ENCODE measurements at regions not wholly inside any gene's neighbourhood (a gene's known extent, or its start where the extent isn't known, plus 50 kb on each side); places are given as distances from the start of the nearest gene placed in this dataset.
"Not testable (repeated sequence)": the region's sequence is repeated elsewhere in the genome, so short reads cannot be mapped to it uniquely, and the experiment has no call there.

DNA sequence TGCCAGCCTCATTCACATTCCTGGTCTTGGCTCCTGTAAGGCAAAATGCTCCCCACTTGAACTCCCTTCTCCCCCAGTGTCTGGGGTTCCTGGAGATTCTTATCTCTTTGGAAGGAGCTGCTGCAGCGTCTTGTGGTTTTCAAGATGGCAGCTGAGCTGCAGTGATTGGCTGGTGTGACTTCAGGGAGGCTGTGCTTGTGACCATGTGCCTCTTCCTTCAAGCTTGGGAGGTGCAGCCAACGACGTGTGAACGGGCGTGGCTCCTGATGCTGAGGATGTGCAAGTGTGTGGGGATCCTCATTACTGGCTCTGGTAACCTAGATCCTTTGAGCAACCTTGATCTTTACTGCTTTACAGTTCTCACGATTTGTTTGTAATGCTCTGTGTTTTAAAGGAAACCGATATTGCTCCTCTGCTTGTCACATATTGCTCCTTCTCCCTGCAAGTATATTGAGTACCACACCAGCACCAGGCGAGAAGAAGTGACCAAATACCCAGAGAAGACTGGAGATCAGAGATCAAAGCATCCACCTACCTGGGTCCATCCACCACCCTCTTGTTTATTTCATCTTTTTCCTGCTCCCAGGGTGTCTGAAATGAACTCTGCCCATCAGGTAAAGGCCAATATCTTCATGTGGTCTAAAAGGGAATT, 208.5 kb downstream of the FGF9 start:
- DNase-seq (ENCODE audit: low read depth in 3 of 3) = no peak

DNA sequence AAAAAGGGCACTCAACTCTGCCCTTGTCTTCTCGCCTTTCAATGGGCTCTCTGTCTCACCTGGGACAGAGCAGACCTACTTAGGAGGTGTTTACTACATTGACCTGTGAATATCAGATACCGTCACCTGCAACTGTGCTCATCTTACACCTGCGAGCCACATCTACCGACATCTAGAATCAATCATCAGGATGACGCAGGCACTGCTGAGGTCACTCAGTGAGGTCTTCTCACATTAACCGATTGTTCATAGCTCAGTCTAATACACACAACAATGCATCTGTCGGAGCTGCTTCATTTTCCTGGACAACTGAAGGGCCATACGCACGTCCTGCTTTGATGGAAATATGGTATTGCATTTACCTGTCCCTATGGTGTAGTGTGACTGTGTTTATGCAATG, 211.9 kb downstream of the FGF9 start:
- no peak for DNase-seq (ENCODE audit: low read depth in 3 of 3)

DNA sequence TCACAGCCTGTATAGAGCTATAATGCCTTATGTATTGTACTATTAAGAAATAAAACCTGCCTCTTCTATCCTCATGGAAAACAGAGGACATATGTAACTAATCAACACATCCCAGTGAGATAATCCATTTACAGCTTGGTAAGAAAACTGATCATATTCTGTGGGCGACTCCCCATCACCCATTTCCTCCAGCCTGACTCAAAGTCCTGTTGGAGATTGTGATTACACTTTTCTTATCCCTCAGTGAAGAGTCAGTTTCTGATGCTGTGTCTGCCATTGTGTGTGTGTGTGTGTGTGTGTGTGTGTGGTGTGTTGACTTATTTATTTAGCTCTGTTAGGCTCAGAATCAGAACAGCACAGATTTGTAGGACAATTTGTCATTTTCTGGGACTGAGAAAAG, 212.8 kb downstream of the FGF9 start:
- no peak for DNase-seq (ENCODE audit: low read depth in 3 of 3)

DNA sequence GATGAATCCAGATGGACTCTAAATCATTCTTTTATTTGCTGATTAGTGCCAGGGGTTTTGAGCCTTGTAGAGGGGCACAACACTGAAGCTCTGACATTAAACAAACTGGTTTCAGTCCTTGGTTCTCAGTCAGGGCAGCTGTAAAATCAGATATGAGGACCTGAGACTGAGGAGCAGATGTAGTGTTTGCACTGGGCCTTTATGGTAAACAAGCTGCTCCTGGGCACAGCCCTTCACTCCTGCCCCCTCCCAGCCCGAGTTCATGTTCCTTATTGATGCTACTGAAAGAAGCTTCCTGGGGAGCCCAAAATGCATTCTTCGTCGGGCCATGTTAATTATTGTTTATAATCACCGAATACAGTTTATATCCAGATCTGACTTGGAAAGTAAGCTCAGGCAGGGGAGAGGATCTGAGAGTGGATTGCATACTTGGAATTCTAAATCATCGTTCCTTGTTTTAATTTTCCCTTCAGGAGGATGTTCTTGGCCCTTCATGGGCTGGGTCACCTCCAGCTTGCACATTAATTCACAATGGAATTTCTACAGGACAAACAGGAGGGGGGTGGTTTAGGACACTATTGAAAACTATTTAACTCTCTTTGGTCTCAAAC, 213.5 kb downstream of the FGF9 start:
- no peak for DNase-seq (ENCODE audit: low read depth in 3 of 3)

DNA sequence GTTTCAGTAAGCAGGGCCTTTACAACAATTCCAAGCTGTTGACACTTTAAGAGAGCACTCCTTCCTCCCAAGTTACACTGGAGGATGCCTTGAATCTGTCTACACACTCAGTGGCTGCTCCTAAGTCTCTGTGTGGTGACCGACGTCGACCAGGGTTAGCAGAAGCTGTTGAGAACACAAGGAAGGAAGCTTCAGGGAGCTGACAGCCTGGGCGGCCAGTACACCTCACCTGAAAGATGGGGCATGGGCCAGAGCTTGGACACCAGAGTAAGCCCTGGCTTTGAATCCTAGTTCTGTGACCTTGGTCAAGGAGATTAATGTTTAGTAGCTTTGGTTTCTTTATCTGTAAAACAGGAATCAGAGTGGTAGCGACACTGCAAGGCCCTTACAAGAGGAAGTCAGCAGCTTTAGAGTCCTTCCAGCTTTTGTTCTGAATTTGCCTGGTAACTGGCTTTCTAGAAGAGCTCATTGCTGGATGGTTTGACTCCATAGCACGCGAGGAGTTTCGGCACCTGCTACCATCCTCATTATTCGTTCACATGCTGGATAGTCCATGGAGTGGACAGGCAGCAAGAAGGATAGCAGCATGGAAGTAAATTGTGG, 214.2 kb downstream of the FGF9 start:
- no peak for DNase-seq (ENCODE audit: low read depth in 3 of 3)

DNA sequence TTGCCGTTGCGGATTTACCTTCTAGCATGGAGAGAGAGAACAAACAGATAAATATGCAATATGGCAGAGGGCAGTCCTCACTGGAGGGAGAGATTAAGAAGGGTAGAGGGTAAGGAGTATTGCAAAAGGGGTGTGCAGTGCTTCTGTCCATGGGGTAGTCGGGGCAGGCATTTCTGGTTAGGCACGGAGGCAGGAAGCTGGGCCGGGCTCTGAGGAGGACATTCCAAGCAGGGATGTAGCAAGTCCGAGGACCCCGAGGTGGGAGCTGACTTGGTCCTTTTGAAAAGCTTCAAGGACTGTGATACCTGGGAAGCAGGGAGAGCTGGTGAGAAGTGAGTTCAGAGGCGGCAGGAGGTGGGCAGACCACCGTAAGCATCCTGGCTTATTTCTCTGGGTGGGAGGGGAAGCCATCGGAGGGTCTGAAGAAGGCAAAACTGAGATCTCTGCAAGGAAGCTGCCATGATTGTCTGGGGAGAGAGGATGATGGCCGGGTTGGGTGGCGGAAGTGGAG, 214.9 kb downstream of the FGF9 start:
- DNase-seq (ENCODE audit: low read depth in 3 of 3) = no peak

DNA sequence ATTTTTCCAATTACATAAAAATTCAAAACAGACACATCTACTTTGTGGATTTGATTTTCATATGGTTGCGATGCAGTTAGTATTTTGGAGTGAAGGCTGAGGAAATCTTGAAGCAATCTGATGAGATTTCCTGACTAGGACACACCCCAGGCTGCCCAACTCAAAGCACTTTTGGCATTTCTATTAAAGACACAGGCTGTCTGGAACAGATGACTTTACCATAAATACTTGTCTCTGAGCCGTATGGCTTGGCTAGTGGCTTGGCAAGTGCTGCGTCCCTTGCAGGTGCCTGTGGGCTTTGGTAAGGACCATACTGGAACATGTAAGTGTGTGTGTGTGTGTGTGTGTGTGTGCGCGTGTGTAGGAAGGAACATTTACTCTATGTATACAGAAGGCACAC, 218.8 kb downstream of the FGF9 start:
- DNase-seq (ENCODE audit: low read depth in 3 of 3) = no peak

DNA sequence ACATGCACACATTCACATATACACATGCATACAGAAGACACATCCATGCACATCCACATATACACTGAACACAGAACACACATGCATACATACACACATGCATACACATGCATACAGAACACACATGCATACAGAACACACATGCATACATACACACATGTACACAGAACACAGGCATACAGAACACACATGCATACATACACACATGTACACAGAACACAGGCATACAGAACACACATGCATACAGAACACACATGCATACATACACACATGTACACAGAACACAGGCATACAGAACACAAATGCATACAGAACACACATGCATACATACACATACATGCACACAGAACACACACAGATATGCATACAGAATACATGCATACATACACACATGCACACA, 219.3 kb downstream of the FGF9 start:
- DNase-seq (ENCODE audit: low read depth in 3 of 3) = not testable (repeated sequence)

DNA sequence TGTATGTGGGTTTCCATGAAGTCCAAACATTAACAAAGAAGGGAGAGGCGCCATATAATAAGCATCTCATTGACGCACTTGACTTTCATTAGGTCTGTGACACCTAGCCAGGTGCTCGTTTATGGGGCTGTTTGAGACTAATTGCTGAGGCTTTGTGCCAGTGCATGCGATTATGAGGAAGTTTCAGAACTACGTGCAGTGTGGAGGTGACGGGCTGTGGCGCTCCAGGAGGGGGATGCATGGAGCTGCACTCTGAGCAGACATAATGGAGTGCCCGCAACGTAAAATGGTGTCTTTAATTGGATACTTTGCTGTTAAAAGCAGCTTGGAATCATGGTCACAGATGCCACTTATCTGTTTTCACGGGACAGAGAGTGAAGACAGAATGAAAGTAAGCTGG, 223.2 kb downstream of the FGF9 start:
- DNase-seq (ENCODE audit: low read depth in 3 of 3) = no peak

DNA sequence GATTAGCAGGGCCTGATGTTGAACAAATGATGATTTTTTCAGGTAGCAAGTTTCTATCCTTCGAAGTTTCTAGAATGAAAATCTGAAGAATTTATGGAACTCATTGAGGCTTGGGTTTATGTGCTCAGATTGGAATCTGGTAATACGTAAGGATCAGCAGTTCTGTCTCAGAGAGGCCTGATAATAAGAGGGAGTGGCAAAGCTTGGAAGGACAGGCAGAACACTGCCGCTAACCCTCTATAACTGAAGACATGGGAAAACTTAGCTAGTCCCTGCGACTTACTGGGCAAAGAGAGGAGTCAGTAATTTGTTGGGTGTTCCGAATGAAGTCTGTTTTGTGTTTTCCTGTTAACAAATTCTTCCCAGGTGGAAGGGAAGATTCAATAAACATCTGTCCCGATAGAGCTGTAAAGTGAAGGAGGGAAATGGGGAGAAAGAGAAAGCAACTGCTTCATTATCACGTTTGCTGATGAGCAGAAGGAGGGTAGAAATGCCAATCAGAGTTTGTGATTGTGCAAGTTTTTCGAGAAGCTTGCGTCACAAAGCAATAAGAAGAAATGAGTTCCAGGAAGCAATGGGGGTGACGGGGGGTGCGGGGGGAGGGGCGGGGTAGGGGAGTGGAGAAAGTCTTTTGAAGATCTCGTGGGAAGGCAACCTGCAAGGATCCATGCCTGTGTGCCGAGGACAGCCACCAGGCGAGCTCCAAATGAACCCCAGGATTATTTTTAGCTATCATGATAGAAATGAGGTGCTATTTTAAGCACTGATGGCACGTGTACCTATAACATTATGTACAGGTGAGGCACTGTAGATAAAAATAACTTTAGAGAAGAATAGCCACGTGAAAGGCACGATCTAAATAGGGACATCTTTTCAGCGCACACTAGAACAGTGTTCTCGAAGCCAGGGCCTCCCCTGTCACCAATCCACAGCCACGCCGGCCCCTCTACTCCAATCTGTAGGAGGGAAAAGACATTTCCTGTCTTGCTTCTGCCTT, 224.1 kb downstream of the FGF9 start:
- DNase-seq (ENCODE audit: low read depth in 3 of 3) = no peak

DNA sequence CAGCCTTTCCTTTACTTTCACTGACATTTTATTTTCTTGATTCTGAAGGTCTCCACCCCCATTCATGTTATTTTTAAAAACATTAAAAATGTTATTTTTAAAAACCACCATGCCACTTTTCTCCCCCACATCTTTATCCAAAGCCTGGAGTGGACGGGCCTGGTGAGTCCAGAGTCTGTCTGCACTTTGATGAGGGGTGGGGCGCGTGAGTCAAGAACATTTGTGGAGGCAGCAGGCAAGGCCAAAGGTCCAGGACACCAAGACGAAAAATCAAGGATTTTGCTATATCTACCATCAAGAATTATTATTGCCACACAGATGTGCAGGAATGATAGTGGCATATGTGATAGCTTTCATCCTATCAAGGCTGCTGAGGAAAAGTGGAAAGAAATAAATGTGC, 224.9 kb downstream of the FGF9 start:
- DNase-seq (ENCODE audit: low read depth in 3 of 3) = no peak

DNA sequence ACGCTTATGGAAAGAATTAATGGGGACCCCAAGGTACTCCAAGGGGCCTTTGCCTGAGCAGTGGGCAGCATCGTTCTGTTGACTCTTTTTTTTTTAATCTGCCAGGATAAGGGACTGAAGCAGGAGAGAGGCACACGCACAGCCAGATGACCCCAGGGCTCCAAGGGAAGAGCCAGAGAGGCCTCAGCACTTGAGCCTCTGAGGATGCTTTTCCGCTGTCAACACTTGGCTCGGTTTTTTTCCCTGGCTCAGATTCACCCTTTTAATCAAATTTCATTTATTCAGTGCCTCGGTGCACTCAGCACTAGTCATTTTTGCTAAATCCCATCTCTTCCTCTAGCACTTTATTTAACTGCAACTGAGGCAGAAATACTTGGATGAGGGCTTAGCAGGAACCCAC, 226.3 kb downstream of the FGF9 start:
- DNase-seq (ENCODE audit: low read depth in 3 of 3) = no peak

DNA sequence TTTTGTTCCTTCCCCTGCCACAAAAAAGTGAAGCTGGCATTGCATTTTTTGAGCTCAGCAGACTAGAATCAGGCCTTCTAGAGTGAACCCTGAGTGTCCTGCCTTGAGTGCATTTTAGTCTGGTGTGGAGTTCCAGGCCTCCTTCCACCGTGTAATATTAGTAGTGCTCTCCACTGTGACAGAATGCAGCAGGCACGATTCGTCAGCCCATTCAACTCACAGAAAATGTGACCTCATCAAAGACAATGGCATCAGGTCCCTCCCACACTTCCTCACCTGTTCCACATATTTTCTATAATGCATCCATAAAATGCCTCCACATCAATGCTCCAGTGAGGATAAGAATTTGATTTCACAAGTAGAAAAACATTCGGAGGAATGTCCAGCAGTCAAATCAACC, 227.6 kb downstream of the FGF9 start:
- DNase-seq (ENCODE audit: low read depth in 3 of 3) = no peak

DNA sequence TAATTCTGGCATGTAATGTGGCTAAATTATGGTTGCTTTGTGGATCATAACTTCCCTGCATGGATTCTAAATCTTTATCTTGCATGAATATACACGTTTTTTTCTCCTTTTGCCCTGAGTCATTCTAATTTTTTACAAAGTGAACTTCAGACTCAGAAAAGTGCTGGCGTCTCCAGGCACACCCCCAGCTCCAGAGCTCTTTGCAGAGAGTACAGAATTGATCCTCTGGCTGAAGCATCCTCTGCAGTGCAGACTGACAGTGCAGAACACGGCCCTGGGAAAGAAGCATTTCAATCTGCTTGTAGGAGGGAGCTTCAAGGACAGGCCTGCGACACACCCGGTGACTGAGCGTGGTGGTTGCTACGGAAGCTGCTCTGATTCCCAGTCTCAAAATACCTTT, 228.1 kb downstream of the FGF9 start:
- DNase-seq (ENCODE audit: low read depth in 3 of 3) = no peak

DNA sequence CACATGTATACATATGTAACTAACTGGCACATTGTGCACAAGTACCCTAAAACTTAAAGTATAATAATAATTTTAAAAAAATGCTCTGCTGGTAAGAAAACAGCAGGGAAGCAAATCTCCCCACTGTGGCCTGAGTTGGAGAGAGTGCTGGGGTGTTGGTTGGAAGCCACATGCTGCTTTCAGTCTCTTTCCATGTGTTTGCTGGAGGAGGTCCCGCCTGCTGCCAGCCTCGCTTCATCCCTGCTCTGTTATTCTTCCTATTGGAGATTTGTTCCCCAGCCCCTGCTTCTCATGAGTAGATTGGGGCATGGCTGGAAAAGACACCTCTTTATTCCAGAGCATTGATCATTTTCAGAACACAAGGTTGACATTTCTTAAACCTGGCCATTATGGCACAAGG, 230.5 kb downstream of the FGF9 start:
- no peak for DNase-seq (ENCODE audit: low read depth in 3 of 3)

DNA sequence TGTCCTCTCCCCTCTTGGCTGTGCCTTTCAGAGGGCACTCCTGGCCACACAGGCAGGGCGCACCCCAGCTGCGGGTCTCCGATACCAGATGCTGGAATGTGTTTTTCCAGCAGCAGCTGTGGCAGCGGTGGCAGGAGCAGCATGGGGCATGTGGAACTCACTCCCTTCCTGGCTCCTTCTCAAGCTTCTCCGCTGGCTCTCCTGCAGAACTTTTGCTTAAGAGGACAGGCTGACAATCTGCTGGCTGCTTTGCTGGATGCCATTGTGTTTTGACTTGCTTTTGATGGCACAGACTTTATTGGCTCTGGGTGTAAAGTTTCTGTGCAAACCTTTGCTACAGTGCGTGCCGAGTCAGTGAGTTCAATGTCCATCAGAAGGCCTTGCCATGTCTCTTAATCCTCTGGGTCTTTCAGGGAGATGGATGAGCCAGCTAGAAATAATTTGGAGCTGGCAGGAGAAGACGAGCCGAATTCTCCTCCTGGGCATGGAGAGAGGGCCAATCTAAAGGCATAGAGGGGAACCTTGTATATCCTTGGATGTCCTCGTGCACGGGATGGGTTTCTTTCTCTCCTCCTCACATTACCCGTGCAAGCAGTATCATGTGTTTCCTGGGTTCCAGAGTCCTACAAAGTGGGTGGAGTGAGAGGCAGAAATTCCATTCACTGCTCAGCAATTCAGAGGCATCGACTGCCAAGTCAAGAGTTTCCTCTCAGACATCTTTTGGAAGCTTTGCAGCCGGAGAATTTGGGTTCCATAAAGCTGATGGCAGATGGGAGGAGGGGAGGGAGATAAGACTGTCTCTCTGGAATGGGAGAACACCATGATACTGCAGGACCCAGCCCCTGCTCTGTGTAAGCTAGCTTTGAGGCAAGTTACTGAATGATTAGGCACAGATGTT, 231.2 kb downstream of the FGF9 start:
- no peak for DNase-seq (ENCODE audit: low read depth in 3 of 3)

DNA sequence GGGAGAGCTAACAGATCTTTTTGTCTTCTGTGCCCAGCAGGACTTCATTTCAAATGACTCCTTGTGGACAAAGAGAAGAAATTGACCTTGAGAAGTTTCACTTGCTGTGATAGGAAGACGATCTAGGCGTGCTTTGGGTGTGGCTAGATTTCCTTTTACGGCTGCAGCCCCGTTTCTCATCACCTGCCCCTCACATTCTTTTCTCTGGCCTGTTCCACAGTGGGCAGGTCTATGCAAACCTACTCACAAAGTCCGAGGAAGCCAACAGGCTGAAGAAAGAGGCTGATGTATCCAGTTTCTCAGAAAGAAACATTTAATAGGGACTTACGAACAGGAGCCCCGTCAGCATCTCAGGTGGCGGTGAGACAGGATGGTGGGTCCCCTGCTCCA, 231.8 kb downstream of the FGF9 start:
- DNase-seq (ENCODE audit: low read depth in 3 of 3) = no peak

DNA sequence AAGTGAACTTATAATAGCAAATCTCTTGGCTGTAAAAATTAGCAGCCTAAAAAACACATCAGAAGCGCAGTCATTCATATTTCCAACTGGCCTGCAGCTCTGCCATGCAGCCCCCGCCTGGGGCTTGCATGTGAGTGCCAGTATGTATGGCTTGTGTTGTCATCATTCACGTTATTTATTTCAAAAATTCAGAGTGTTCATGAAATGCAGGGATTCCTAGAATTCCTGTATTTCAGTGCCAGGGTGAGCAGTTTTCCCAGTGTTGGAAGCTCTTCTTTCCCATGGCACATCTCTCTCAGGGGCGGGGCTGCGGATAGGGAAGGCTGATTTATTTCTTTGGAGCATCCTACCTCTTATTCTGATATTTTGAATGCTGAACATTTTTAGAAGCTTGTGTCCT, 234.6 kb downstream of the FGF9 start:
- no peak for DNase-seq (ENCODE audit: low read depth in 3 of 3)

DNA sequence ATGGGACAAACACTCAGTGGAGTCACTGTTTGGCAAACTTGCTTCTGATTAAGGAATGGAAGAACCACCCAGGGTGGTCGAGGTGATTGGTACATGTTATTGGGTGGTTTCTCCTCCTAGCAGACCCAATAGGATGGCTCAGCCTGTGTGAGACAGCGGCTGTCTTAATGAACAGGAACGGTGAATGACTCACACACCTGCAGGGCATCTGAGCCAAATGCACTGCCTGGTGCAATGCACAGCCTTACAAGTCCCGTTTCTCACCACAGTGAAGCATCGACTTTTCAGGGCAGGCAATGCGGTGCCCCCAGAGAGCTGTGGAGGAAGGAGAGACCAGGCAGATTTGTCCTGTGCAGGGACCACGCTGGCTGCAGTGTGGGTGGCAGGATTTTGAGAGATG, 238.5 kb downstream of the FGF9 start:
- no peak for DNase-seq (ENCODE audit: low read depth in 3 of 3)

DNA sequence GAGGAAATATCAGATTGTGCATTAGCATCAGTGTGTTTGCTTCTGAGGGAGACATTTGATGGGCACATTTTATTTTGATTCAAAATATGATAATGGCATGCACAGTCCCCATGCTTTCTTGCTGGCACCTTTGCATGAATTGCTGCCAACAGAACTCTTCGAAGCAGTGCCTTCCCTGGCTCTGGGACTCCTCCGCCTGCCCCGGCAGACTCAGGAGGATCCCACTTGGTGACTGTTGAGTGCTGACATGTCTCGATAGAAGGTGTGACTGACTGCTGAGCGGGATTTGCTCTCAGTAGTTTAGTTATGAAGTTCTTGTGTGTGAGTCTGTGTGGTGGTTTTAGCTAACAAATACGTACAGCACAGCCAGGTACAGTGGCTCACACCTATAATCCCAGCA, 239.7 kb downstream of the FGF9 start:
- DNase-seq (ENCODE audit: low read depth in 3 of 3) = no peak

DNA sequence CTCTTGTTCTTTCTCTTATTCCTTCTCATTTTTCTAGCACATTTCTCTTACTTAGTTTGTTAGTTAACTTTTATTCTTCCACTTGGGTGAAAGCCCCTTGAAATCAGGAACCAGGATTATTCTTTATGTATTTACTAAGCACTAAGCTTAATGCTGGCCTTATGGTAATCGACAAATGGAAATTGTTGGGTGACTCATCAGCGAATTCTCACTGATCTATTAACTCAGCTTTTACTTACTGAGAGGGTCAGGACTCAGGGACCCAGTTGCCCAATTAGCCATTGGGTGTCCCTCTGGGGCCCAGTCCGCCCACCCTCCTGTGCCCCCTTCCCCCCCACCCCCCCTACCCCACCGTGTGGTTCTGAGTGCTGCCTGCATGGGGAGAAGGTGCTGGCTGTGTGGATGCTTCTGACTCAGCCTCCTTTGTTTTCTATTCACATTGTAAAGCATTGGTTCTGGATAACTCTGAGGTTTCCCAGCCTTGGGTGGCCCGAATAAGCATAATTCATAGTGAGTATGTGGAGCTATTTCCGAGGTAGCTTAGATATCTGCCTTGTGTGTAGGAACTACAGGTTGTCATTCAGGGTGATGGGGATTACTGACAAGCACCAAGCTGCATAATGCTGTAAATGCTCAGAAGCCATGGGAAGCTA, 240.9 kb downstream of the FGF9 start:
- DNase-seq (ENCODE audit: low read depth in 3 of 3) = no peak

Data from stimulated activated CD4-positive, alpha-beta T cell treated with anti-CD3 and anti-CD28 coated beads, TNF-alpha, amount 100 ng/mL, for 48 hours (primary cell).